H9 (cell line): ENCODE measurements at regions not wholly inside any gene's neighbourhood (a gene's known extent, or its start where the extent isn't known, plus 50 kb on each side); places are given as distances from the start of the nearest gene placed in this dataset.

Experiments used
- DNase-seq: peaks from one replicate; pipeline ENCODE4 v3.0.0-alpha.2; 2017
- H2AFZ ChIP-seq: one replicate; pipeline ENCODE4 v1.6.1; 2013; ENCODE audit warnings: mild to moderate bottlenecking, low read length, control low read depth, moderate library complexity
- H2AK5ac ChIP-seq: 2 replicates; pipeline ENCODE4 v1.6.1; 2013; ENCODE audit warnings: low read length, control low read depth, mixed read lengths; ENCODE audit not compliant: insufficient read length
- H2BK120ac ChIP-seq: one replicate; pipeline ENCODE4 v1.6.1; 2013; ENCODE audit warnings: low read depth, mild to moderate bottlenecking, low read length, control low read depth, inconsistent platforms; ENCODE audit not compliant: poor library complexity, severe bottlenecking
- H2BK12ac ChIP-seq: 2 replicates; pipeline ENCODE4 v1.6.1; 2013; ENCODE audit warnings: low read length, control low read depth, mixed read lengths, low read depth; ENCODE audit not compliant: insufficient read length
- H2BK15ac ChIP-seq: 2 replicates; pipeline ENCODE4 v1.6.1; 2013; ENCODE audit warnings: low read depth, low read length, control low read depth
- H2BK20ac ChIP-seq: one replicate; pipeline ENCODE4 v1.6.1; 2013; ENCODE audit warnings: low read depth, mild to moderate bottlenecking, low read length, control low read depth, inconsistent platforms; ENCODE audit not compliant: poor library complexity, severe bottlenecking
- H2BK5ac ChIP-seq: 2 replicates; pipeline ENCODE4 v1.6.1; 2013; ENCODE audit warnings: low read length, control low read depth, mixed read lengths; ENCODE audit not compliant: insufficient read length
- H3K14ac ChIP-seq: 2 replicates; pipeline ENCODE4 v1.6.1; 2013; ENCODE audit warnings: low read length, control low read depth; ENCODE audit not compliant: insufficient read depth
- H3K18ac ChIP-seq: 2 replicates; pipeline ENCODE4 v1.6.1; 2013; ENCODE audit warnings: low read depth, mild to moderate bottlenecking, mixed read lengths, low read length, control low read depth; ENCODE audit not compliant: insufficient read length
- H3K23ac ChIP-seq: 2 replicates; pipeline ENCODE4 v1.6.1; 2013; ENCODE audit warnings: low read length, control low read depth, mixed read lengths, low read depth; ENCODE audit not compliant: insufficient read length
- H3K23me2 ChIP-seq: 2 replicates; pipeline ENCODE4 v1.6.1; 2013; ENCODE audit warnings: low read depth, mild to moderate bottlenecking, mixed read lengths, low read length, control low read depth; ENCODE audit not compliant: insufficient read length, poor library complexity, severe bottlenecking
- H3K27ac ChIP-seq: 2 replicates; pipeline ENCODE4 v1.5.1; 2013; ENCODE audit warnings: low read length, control low read depth, mixed read lengths, low read depth; ENCODE audit not compliant: insufficient read length
- H3K27me3 ChIP-seq: 2 replicates; pipeline ENCODE4 v1.6.1; 2013; ENCODE audit warnings: low read length, control low read depth, inconsistent platforms; ENCODE audit not compliant: insufficient read depth
- H3K4ac ChIP-seq: 2 replicates; pipeline ENCODE4 v1.6.1; 2013; ENCODE audit warnings: low read depth, mild to moderate bottlenecking, control low read depth, inconsistent platforms, low read length, moderate library complexity
- H3K4me1 ChIP-seq: 2 replicates; pipeline ENCODE4 v1.6.1; 2013; ENCODE audit warnings: low read length, control low read depth, inconsistent platforms; ENCODE audit not compliant: insufficient read depth
- H3K4me2 ChIP-seq: 2 replicates; pipeline ENCODE4 v1.6.1; 2013; ENCODE audit warnings: low read length, control low read depth, mixed read lengths; ENCODE audit not compliant: insufficient read length, insufficient read depth
- H3K56ac ChIP-seq: 2 replicates; pipeline ENCODE4 v1.6.1; 2013; ENCODE audit warnings: low read depth, mild to moderate bottlenecking, mixed read lengths, low read length, control low read depth; ENCODE audit not compliant: insufficient read length
- H3K79me1 ChIP-seq: 2 replicates; pipeline ENCODE4 v1.6.1; 2013; ENCODE audit warnings: low read depth, mild to moderate bottlenecking, moderate library complexity, low read length, control low read depth, inconsistent platforms; ENCODE audit not compliant: insufficient read depth, poor library complexity, severe bottlenecking
- H3K79me2 ChIP-seq: 2 replicates; pipeline ENCODE4 v1.6.1; 2013; ENCODE audit warnings: low read length, control low read depth, inconsistent platforms; ENCODE audit not compliant: insufficient read depth
- H3K9ac ChIP-seq: 2 replicates; pipeline ENCODE4 v1.6.1; 2013; ENCODE audit warnings: low read length, control low read depth, mixed read lengths; ENCODE audit not compliant: insufficient read length; ENCODE audit errors: extremely low read depth
- H3K9me3 ChIP-seq: one replicate; pipeline ENCODE4 v1.6.1; 2013; ENCODE audit warnings: low read depth, low read length, inconsistent platforms; ENCODE audit not compliant: control insufficient read depth
- H3T11ph ChIP-seq: one replicate; pipeline ENCODE4 v1.6.1; 2013; ENCODE audit warnings: mild to moderate bottlenecking, low read length, control low read depth, inconsistent platforms
- H4K20me1 ChIP-seq: one replicate; pipeline ENCODE4 v1.6.1; 2013; ENCODE audit not compliant: control insufficient read depth, insufficient read length, insufficient read depth
- H4K5ac ChIP-seq: 2 replicates; pipeline ENCODE4 v1.6.1; 2013; ENCODE audit warnings: low read depth, mild to moderate bottlenecking, mixed read lengths, low read length, control low read depth; ENCODE audit not compliant: insufficient read length
- H4K8ac ChIP-seq: replicated peaks from 2 replicates; pipeline ENCODE4 v1.6.1; 2013; ENCODE audit warnings: low read length, control low read depth, mixed read lengths, low read depth; ENCODE audit not compliant: insufficient read length
- H4K91ac ChIP-seq: 2 replicates; pipeline ENCODE4 v1.6.1; 2013; ENCODE audit warnings: low read depth, mild to moderate bottlenecking, moderate library complexity, mixed read lengths, low read length, control low read depth; ENCODE audit not compliant: insufficient read length
- H3K27ac Mint-ChIP-seq, 3 experiments: 2 replicates in 2 of 3; 3 replicates in 1 of 3; pipeline ENCODE4 v1.8.0; 2020 to 2021; ENCODE audit warnings: mixed read lengths in 3 of 3, mild to moderate bottlenecking in 1 of 3, moderate library complexity in 1 of 3
- H3K27me3 Mint-ChIP-seq: 2 replicates; pipeline ENCODE4 v1.8.0; 2021; ENCODE audit warnings: low read depth, mild to moderate bottlenecking, moderate library complexity, mixed read lengths
- H3K36me3 Mint-ChIP-seq, 3 experiments: 2 replicates in 2 of 3; 3 replicates in 1 of 3; pipeline ENCODE4 v1.8.0; 2020 to 2021; ENCODE audit warnings: low read depth in 3 of 3, mixed read lengths in 3 of 3; ENCODE audit not compliant: insufficient read depth in 1 of 3
- H3K4me1 Mint-ChIP-seq, 2 experiments: 2 replicates each; pipeline ENCODE4 v1.8.0; 2020; ENCODE audit warnings: mixed read lengths in 2 of 2
- H3K4me3 Mint-ChIP-seq, 2 experiments: 2 replicates in 1 of 2; 3 replicates in 1 of 2; pipeline ENCODE4 v1.8.0; 2020 to 2021; ENCODE audit warnings: mild to moderate bottlenecking in 2 of 2, mixed read lengths in 2 of 2, moderate library complexity in 1 of 2
- H3K9me3 Mint-ChIP-seq, 2 experiments: 2 replicates in 1 of 2; 3 replicates in 1 of 2; pipeline ENCODE4 v1.8.0; 2020; ENCODE audit warnings: mild to moderate bottlenecking in 2 of 2, mixed read lengths in 2 of 2, moderate library complexity in 1 of 2
- CTCF ChIP-seq: fragments of 200-600 bp; sonication (generic); conservative IDR thresholded peaks from 3 replicates; pipeline ENCODE4 v1.8.0; 2021; ENCODE audit warnings: antibody characterized with exemption, mild to moderate bottlenecking
- WGBS: extraction: QIAGEN DNeasy Blood & Tissue Kit; methylation state at CpG from one replicate; pipeline ENCODE4 v1.1.7; 2013; ENCODE audit warnings: missing lambda C conversion rate, low lambda C conversion rate, mixed read lengths; ENCODE audit not compliant: insufficient read length; ENCODE audit errors: extremely low coverage; 5-methylcytosine and 5-hydroxymethylcytosine counted together

- no peak overlapping the region for H3K4me3 Mint-ChIP-seq
- Histone ChIP-seq H2BK5ac (no peak overlapping the region), H3K14ac (no peak overlapping the region), H3K27me3 (no peaks in the 10 kb centered on the region), H3K18ac (no peak overlapping the region), H3K4ac (no peak overlapping the region), H3K4me1 (no peaks in the 10 kb centered on the region), H4K20me1 (no peaks in the 10 kb centered on the region), H3K4me2 (no peak overlapping the region), H3K9me3 (no peaks in the 10 kb centered on the region), H3T11ph (no peak overlapping the region), H4K8ac (no peak overlapping the region), H3K79me2 (no peaks in the 10 kb centered on the region), H3K27ac (no peak overlapping the region), H3K23ac (no peak overlapping the region), H3K56ac (no peak overlapping the region), H2BK120ac (no peak overlapping the region), H2AFZ (no peak overlapping the region), H2BK12ac (no peak overlapping the region), H2BK20ac (no peak overlapping the region), H4K5ac (no peak overlapping the region), H2AK5ac (no peak overlapping the region), H3K23me2 (no peaks in the 10 kb centered on the region), H4K91ac (no peak overlapping the region), H3K9ac (no peak overlapping the region), H2BK15ac (no peak overlapping the region), H3K79me1 (no peaks in the 10 kb centered on the region)
- no CpG with 5 or more reads among the region's 6 CpGs for WGBS
- no peak for DNase-seq
- H3K36me3 Mint-ChIP-seq, result peaks cover 0 to 2% (median 0%) of the 10 kb centered on the region in 3 experiments; a peak in 2 of 7 replicates
- peaks cover 2 to 4% of the 10 kb centered on the region in 2 experiments; a peak in 2 of 5 replicates for H3K9me3 Mint-ChIP-seq
- no peaks in the 10 kb centered on the region for H3K4me1 Mint-ChIP-seq
- TF ChIP-seq CTCF, result no peak
- peak overlapping the region in 1 of 3 experiments; percentile 50; a peak in 1 of 7 replicates for H3K27ac Mint-ChIP-seq
- H3K27me3 Mint-ChIP-seq, result peaks cover 2% of the 10 kb centered on the region; the same call in 1 of the 2 replicates
Measured at GRCh38 chr5:158465086-158465972, 606.4 kb upstream of the CLINT1 start.
